Body of pancreas (tissue), 4 donors: ENCODE measurements at regions not wholly inside any gene's neighbourhood (a gene's known extent, or its start where the extent isn't known, plus 50 kb on each side); places are given as distances from the start of the nearest gene placed in this dataset.
"Not testable (repeated sequence)": the region's sequence is repeated elsewhere in the genome, so short reads cannot be mapped to it uniquely, and the experiment has no call there.

Experiments
- ATAC-seq: fragments of 150-250 bp; one replicate; pipeline ENCODE4 v1.9.1; 2016
- DNase-seq, 4 donors: peaks; one replicate each; pipeline ENCODE4 v3.0.0-alpha.2; 2019
- H3K27ac ChIP-seq, 4 donors: fragments of 200-600 bp; sonication (generic); 1 replicate in 3 of 4; 2 replicates in 1 of 4; pipeline versions ENCODE4 v1.5.1 to v1.6.1; 2016 to 2019; ENCODE audit warnings: mild to moderate bottlenecking in 1 of 4, mixed read lengths in 1 of 4, moderate library complexity in 1 of 4
- H3K27me3 ChIP-seq, 2 donors: fragments of 200-600 bp; sonication (generic); one replicate each; pipeline ENCODE4 v1.6.0; 2016; ENCODE audit warnings: mild to moderate bottlenecking in 1 of 2
- H3K36me3 ChIP-seq, 2 donors: fragments of 200-600 bp; sonication (generic); replicated peaks in 1 of 2; 2 replicates each; pipeline ENCODE4 v1.5.1; 2016; ENCODE audit warnings: low read depth in 2 of 2; ENCODE audit not compliant: insufficient read depth in 1 of 2
- H3K4me1 ChIP-seq: fragments of 200-600 bp; sonication (generic); one replicate; pipeline ENCODE4 v1.6.0; 2016
- H3K4me3 ChIP-seq, 2 donors: fragments of 200-600 bp; sonication (generic); 1 replicate in 1 of 2; 2 replicates in 1 of 2; pipeline ENCODE4 v1.5.1; 2016 to 2019
- H3K9me3 ChIP-seq, 3 donors: fragments of 200-600 bp; sonication (generic); 1 replicate in 2 of 3; 2 replicates in 1 of 3; pipeline ENCODE4 v1.5.1; 2016
- POLR2A ChIP-seq, 3 donors: fragments of 450-650 bp; IDR thresholded peaks; one replicate each; pipeline ENCODE4 v1.6.1; 2016; ENCODE audit warnings: antibody characterized with exemption in 3 of 3, mild to moderate bottlenecking in 2 of 3
- WGBS, 2 donors: methylation state at CpG; one replicate each; pipeline ENCODE4 v1.1.5; 2017; 5-methylcytosine and 5-hydroxymethylcytosine counted together
- intact Hi-C: fragments of 100-400 bp; cut with DNase I; formaldehyde crosslinking; loops from one replicate; pipeline ENCODE4 v1.15.1; 2023
- TF ChIP-seq, protein P1 (sequence below), 7 experiments: fragments of 450-650 bp in 4 of 7; fragments of 200-600 bp in 3 of 7; sonication (generic) in 3 of 7; IDR thresholded peaks; one replicate each; pipeline ENCODE4 v1.5.1; 2016 to 2019; ENCODE audit warnings: antibody characterized with exemption in 7 of 7

DNA sequence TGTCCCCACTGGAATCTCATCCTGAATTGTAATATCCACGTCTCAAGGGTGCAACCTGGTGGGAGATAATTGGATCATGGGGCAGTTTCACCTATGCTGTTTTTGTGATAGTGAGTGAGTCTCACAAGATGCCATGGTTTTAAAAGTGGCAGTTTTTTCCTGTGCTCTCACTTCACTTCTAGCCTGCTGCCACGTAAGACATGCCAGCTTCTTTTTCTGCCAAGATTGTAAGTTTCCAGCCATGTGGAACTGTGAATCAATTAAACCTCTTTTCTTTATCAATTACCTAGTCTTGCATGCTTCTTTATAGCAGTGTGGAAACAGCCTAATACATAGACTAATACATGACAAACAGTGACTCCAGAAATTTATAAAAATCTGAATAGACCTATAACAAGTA lies 1131.8 kb downstream of the PCDH7 start:
- no peak for TF ChIP-seq POLR2A (IDR thresholded peaks at IDR 0.05)
- TF ChIP-seq, protein P1, sequence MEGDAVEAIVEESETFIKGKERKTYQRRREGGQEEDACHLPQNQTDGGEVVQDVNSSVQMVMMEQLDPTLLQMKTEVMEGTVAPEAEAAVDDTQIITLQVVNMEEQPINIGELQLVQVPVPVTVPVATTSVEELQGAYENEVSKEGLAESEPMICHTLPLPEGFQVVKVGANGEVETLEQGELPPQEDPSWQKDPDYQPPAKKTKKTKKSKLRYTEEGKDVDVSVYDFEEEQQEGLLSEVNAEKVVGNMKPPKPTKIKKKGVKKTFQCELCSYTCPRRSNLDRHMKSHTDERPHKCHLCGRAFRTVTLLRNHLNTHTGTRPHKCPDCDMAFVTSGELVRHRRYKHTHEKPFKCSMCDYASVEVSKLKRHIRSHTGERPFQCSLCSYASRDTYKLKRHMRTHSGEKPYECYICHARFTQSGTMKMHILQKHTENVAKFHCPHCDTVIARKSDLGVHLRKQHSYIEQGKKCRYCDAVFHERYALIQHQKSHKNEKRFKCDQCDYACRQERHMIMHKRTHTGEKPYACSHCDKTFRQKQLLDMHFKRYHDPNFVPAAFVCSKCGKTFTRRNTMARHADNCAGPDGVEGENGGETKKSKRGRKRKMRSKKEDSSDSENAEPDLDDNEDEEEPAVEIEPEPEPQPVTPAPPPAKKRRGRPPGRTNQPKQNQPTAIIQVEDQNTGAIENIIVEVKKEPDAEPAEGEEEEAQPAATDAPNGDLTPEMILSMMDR (IDR thresholded peaks at IDR 0.05), result no peak
- intact Hi-C loops, result no loop called here
- DNase-seq (no peak), ATAC-seq (no peak)
- no peak overlapping the region for H3K4me3 ChIP-seq
- H3K36me3 ChIP-seq, result no peaks in the 10 kb centered on the region
- H3K4me1 ChIP-seq, result no peaks in the 10 kb centered on the region
- no peaks in the 10 kb centered on the region for H3K9me3 ChIP-seq
- 33 to 42% methylated on average over 2 of the region's 2 CpGs for WGBS, 2 donors
- H3K27me3 ChIP-seq, result no peaks in the 10 kb centered on the region
- no peak overlapping the region for H3K27ac ChIP-seq

DNA sequence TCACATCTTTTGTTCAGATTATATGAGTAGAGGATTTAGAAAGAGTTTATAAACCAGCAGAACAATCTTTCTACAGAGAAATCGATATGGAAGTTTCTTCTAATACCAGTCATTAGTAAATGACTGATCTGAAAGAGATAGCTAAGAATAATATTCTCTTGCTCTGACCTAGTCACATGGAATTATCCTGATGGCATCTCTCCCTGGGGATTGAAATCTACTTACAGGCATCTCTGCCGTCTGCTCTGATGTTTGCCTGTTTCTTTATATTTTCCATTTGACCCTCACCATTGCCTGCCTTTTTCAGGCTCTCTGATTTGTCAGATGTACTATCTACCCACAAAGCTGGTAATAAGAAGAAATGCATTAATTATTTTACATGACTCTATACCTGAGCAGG lies 1157.3 kb downstream of the PCDH7 start:
- Histone ChIP-seq H3K36me3 (no peaks in the 10 kb centered on the region), H3K4me3 (no peak overlapping the region), H3K4me1 (no peaks in the 10 kb centered on the region), H3K27ac (no peak overlapping the region), H3K9me3 (no peaks in the 10 kb centered on the region), H3K27me3 (no peaks in the 10 kb centered on the region)
- no peak for DNase-seq
- 54 to 67% methylated on average over 2 of the region's 2 CpGs for WGBS, 2 donors
- intact Hi-C loops, result no loop called here
- no peak for TF ChIP-seq POLR2A (IDR thresholded peaks at IDR 0.05)
- TF ChIP-seq, protein P1 (IDR thresholded peaks at IDR 0.05), result no peak
- no peak for ATAC-seq

DNA sequence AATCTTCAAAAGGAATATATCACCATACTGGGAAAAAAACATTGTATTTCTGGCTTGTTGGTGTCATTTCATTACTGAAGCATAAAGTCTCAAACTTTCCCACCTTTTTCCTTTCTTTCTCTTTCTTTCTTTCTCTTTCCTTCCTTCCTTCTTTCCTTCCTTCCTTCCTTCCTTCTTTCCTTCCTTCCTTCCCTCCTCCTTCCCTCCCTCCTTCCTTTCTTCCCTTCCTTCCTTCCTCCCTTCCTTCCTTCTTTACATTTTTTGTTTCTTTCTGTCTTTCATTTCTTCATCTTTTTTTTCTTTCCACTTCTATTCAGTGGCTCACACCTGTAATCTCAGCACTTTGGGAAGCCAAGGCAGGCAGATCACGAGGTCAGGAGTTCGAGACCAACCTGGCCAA lies 1160.7 kb downstream of the PCDH7 start:
- intact Hi-C loops, H3K27ac ChIP-seq, H3K4me1 ChIP-seq, H3K27me3 ChIP-seq, ATAC-seq, H3K36me3 ChIP-seq, H3K4me3 ChIP-seq, H3K9me3 ChIP-seq, DNase-seq: not testable (repeated sequence)
- 30 to 45% methylated on average over 2 of the region's 2 CpGs for WGBS, 2 donors

DNA sequence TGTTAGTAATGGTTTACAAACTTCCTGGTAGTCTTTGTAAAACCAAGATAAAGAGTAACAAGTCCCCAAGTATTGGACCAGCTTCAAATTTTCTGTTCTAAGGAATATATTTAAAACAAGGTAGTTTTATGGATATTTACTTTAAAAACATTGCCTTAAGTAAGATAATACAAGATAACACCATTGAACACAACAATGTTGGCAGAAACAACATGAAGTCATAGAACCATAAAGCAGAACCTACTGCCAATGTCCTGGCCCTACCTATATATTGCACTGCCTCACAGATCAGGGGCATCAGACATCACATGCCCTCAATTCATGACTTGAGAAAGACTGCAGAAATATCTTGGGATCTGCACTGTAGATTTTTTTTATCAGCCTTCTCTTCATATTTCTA lies 1176.2 kb downstream of the PCDH7 start:
- H3K9me3 ChIP-seq, result no peaks in the 10 kb centered on the region
- H3K4me3 ChIP-seq, result no peak overlapping the region
- ATAC-seq (no peak), DNase-seq (no peak)
- H3K36me3 ChIP-seq, result no peaks in the 10 kb centered on the region
- TF ChIP-seq POLR2A (IDR thresholded peaks at IDR 0.05), result no peak
- TF ChIP-seq, protein P1 (IDR thresholded peaks at IDR 0.05), result no peak
- no peak overlapping the region for H3K27ac ChIP-seq
- no peaks in the 10 kb centered on the region for H3K4me1 ChIP-seq
- intact Hi-C loops, result no loop called here
- H3K27me3 ChIP-seq, result no peaks in the 10 kb centered on the region

DNA sequence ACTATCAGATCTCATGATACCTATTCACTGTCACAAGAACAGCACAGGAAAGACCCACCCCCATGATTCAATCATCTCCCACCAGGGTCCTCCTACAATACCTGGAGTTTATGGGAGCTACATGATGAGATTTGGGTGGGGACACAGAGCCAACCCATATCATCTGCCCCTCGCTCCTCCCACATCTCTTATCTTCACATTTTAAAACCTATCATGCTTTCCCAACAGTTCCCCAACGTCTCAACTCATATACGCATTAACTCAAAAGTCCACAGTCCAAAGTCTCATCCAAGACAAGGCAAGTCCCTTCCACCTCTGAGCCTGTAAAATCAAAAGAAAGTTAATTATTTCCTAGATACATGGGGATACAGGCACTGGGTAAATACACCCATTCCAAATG lies 1185.2 kb downstream of the PCDH7 start:
- 33 to 42% methylated on average over 3 of the region's 3 CpGs for WGBS, 2 donors
- intact Hi-C loops, result no loop called here
- Histone ChIP-seq H3K4me1 (no peaks in the 10 kb centered on the region), H3K9me3 (no peaks in the 10 kb centered on the region), H3K27ac (no peak overlapping the region), H3K27me3 (no peaks in the 10 kb centered on the region), H3K4me3 (no peak overlapping the region), H3K36me3 (no peaks in the 10 kb centered on the region)
- DNase-seq, result no peak
- TF ChIP-seq, protein P1 (IDR thresholded peaks at IDR 0.05), result no peak
- TF ChIP-seq POLR2A (IDR thresholded peaks at IDR 0.05), result no peak
- ATAC-seq, result no peak
